HG03097 (cell line): ENCODE measurements at regions not wholly inside any gene's neighbourhood (a gene's known extent, or its start where the extent isn't known, plus 50 kb on each side); places are given as distances from the start of the nearest gene placed in this dataset.

Experiments used
- ATAC-seq: cut with Tn5 transposase; IDR thresholded peaks from one replicate; pipeline ENCODE4 v1.9.1; 2021; ENCODE audit not compliant: unreplicated experiment, low FRiP score

DNA sequence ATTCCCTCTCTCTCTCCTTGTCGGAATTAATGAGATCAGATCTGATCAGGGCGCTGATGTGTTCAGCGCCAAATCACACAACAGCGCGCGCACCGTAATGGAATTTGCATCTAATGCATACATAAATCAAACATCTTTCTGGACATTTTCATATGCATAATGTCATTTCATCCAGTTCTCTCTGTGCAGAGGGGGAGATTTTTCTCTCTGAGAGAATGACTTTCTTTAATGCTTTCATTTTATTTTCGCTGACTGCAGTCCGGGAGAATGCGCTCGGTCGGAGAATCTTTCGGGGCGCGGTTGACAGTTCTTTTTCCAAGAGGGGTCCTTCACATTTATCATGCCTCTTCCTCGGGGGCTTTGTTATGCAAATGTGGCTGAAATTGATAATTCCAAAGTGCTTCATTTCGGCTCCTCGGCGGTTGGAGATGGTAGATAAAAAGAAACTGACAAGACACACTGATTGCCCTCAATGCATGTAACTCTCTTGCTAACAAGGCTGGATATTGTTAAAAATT is 615.9 kb downstream of the VRK1 start:
- no peak for ATAC-seq

DNA sequence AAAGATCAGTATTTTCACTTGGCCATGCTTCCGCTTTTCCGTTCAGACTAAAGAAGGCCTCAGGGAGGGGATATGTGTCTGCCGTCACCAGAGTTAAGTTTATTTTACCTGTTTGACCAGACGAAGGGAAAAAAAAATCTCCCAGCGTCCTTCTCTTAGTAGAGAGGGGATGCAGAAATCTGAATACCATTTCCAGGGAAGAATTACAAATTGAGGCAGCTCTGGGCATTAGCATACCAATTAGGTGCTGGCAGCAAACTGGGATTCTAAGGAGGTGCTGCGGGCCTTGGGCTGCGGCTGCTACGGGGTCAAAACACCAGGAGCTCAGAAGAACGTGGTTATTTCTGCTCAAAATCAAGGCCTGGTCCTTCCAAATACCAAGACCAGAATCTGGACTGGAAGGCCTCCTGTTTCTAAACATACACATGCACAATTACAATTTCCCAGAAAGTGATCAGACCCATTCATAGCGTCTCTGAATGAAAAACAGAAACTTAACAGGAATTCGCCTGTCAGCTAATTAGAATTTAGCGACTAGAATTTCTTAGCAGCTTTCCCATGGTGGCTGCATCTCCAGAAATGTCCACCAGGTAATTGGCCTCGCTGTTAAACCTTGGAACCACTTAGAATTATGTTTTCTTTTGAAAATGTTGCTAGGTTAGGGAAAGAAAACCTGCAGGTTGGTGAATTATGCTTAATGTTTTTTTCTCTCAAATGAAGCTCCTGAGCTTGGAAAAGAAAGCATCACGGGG is 617.0 kb downstream of the VRK1 start:
- no peak for ATAC-seq

DNA sequence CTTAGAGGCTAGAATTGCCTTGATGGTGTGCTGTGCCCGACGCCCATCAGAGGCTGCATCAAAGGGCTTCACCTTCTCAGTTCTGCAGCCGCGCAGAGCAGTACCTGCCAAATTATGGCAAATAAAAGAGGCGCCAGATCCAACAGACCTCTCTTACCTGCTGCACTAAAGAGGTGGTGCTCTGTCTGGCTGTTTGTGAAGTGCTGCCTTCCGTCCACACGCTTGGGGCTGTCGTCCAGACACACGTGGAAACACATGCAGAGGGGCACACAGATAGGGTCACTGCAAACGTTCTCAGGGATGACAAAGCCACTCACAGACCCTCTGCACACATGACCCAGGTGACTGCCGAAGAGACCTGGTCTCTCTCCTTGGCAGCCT is 617.5 kb downstream of the VRK1 start:
- no peak for ATAC-seq

DNA sequence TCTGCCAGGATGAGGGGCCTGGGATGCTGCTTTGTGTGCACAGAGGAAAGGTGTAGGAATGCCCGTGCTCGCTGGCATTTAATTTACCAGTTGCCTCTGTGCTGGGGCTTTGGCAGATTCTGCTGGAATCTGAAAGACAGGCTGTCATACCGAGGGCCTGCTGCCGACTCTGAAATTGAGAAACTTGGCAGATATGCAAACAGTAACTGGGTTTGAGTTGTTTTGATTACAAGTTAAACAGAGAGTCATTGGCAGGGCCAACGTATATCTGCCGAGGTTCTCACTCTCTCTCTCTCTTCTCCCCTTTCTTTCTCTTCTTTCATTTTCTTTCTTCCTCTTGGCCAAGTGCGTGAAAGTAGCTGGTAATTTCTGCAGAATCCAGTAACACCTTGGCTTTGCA is 618.7 kb downstream of the VRK1 start:
- ATAC-seq = no peak

DNA sequence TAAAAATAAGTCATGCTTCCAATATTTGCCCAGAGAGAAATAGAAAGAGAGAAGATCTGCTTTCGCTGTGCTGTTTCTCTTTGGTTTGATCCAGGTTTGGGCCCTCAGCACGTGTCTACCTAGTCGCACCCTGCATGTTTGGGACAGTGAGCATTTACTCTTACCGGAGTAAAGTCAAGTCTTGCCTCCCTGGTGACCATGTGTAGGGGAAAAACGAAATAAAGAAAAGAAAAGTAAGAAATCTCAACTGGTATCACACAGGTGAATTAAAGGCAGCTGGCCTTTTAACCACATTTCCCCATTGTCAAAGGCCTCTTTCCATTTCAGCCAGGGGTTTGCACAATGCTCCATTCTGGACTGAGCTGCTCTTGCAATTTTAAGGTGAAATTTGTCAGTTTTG is 619.4 kb downstream of the VRK1 start:
- ATAC-seq = no peak

DNA sequence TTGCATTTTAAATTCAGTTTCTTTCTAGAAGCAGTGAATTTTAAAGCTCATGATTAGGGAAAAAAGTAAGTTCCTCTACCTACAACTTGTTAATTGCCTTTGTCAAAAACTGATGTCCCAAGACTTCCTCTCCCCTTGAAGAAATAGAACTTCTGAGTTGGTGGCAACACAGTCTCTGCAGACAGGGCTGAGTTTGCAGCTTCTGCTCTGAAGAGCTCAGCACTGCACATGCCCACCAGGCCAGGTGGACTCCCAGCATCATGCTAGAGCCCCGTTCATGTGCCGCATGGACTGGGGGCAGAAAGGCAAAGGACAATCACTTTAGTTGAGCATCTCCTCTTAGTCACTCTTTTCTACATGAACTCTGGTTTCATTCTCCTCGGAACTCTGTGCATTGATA is 620.1 kb downstream of the VRK1 start:
- ATAC-seq = no peak

DNA sequence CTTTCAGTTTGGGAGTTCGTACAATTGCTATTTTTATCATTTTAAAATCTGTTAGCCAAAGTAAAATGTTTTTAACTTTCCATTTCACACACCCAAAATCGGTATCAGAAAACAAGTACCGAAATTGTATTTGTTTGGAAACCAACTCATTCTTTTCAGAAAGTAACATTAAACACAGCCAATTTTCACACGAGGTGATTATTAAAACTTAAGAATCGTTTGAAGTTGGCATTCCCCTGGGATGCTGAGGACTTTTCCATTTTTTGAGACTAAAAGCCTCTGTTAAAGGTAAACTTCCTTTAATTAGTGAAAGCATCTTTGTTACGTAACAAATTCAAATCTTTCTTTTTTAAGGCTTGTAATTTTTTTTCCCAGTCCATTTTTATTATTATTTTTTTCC is 623.0 kb downstream of the VRK1 start:
- ATAC-seq = no peak

DNA sequence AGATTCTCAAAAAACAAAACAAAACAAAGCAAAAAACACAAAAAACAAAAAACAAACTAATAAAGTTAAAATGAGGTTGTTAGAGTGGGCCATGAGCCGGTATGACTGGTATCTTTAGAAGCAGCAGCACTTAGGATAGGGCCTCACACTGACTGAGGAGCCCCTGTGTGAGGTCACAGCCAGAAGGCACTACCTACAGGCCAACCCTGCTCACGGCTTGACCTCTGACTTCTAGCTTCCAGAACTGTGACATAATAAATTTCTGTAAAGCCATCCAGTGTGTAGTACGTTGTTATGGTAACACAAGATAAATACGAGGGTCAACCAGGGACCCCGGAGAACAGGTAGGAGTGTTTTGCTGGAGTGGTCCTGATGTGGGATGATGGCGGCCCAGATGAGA is 629.6 kb downstream of the VRK1 start:
- no peak for ATAC-seq

DNA sequence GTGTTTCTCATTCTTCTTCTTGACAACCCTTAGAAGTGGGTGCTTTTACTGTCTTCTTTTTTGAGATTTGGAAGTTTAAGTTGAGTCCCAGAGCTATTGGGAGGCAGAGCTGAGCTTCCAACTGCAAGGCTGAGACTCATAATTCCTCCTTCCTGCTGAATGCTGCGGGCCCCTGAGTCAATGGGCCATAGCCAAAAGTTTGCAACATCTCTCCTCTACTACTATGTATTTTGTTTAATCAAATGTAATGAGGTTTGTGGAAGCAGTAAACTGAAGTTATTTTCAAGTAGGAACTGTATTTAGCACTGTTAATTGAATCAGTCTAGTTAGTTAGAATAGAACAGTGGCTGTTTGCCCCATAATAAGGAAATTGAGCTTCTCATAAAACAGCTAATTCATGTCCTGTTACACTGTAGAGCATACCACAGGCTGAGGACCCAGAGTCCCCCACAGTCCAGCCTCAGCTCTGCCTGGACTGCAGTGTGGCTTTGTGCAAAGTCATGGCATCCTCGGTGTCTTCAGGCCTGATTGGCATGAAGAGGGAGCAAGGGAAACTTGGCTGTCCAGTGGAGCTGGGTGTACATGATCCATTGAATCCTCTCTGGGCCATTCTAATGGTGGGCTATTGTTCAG is 631.7 kb downstream of the VRK1 start:
- ATAC-seq = no peak

DNA sequence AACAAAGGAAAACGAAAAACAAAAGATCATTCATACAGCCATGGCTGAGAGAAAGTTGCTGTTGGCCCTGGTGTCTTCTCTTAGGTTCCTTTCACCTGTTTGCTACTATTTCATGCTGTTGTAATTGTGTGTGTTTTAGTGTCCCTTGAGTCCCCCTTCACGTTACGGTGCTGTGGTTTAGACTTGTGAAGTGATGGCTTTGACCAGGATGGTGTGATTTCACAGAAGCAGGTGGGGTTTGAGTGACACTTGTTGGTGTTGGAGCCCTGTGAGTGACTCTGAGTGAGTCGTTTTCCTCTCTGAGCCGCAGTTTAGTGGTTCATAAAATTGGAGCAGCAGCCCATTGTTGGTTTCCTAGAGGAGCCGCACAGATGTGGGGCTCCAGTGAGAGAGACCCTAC is 635.4 kb downstream of the VRK1 start:
- no peak for ATAC-seq

DNA sequence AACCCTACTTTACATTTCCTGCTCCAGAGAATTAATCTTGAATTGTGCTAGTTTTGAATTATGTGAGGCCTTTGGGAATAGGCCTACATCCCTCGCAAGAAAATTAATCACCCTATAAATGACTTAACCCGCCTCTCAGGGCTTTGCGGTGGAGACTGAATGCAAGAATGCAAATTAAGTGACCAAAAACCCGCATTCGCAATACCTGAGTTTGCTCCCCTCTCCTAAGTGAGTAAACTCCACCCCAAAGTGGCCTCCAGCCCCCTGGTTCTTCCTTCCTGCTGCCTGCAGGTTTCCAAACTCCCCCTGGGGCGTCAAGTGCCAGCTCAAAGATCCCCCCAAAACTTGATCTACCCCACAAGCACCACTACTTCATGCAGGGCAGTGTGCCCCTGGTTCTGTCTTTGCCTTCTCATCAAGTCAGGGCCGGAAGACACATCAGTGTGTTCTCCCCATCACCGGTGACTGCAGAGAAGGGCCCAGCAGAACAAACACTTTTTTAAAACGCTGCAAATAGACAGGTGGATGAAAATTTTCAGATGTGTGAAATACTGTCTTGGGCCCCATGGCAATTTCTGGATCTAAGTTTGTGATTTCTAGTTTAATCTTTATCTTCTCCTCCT is 644.7 kb downstream of the VRK1 start:
- ATAC-seq = no peak

DNA sequence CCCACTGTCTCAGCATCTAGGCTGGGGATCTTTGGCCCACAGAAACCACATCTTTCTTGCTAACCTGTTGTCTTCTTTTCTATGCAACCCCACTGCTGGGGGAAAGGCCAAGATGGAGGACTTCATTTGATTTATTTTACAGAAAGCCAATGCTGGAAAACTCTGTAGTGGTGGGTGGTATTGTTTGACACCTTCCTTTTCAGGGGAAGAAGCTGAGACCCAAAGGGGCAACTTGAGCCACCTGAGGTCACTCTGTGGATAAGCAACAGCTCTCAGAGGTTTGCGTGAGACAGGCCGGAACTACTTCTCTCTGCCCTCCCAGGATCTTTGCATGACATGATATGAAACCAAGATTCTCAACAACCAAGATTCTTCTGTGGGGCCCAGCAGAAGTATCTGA is 645.2 kb downstream of the VRK1 start:
- ATAC-seq = no peak

DNA sequence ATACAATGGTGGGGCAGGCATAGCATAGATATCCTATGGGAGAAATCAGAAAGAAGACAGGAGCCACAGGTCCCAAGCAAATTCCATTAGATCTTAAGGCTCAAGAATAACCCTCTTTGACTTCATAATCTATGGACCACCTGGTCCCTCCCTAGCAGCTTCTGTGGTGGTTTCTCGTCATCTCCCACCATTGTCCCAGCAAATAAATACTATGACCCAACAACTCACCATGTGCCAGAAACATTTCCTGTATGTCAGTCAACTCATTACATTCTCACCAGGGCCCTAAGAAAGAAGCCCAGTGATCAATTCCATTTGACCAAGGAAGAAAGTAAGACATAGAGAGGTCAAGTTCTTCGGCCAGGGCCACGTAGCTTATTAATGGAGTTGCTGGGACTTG is 646.2 kb downstream of the VRK1 start:
- no peak for ATAC-seq

DNA sequence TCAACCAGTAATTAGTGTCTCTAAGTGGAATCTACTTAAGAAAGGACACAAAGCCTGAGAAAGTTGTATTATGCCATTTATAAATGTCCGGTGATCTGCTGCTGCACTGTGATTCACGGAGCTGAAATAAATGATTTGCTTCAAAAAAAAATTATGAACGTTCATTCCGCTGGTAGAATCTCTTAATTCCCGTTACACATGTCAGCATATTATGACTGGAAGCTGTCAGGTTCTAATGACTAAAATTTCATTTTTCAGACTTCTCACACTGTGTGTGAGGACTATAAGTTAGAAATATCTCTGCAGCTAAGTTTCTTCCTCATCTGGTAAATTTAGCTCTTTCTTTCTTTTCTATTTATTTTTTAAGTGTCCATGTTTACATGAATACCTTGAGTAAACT is 647.1 kb downstream of the VRK1 start:
- no peak for ATAC-seq

DNA sequence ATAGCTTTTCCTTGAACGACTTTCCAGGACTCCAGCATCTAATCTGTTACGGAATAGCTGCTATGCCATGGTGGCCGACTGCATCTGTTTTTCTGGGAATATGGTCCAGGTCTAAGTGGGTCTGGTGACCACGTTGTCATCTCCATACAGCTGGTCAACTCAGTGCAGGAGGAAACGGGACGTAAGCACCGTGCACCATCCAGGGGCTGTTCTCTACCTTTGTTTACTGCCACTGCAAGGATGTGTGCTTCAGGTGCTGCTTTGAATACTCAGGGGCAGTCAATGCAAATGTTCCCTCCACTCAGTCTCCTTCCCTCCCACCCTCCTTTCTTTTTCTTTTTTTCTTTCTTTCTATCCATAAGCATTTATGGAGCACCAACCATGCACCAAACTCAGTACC is 648.2 kb downstream of the VRK1 start:
- ATAC-seq = no peak

DNA sequence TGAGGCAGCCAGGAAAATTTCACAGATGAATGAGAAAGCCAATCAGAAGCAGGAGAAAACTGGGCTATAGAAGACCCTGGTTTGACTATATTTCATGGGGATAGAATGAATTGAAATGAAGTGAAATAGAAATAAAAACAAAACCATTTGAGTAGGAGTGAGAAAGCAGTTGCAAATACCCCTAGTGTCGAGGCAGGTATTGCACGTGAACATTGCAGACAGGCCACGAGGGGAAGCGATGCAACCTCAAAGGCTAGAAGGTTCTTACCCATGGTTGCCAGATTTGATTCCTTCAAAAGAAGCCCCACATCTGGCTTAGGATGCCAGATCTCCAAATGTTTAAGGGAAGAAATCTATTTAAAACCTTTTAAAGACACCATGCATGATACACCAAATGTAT is 648.9 kb downstream of the VRK1 start:
- ATAC-seq = no peak

DNA sequence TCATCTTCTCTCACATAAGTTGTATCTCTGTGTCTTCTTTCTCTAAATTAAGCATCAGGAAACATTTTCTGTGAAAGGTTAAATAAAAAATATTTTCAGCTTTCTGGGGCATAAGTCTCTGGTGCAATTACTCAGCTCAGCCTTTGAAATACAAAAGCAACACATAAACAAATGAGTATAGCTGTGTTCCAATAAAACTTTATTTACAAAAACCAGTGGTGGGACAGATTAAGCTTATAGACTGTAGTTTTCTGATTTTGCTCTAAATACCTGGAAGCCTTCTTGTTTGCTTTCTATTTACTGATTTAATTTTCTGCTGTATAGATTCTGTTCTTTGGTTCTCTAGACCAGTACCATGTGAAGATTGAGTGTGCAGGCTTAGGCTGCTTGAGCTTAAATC is 655.1 kb downstream of the VRK1 start:
- ATAC-seq = no peak

DNA sequence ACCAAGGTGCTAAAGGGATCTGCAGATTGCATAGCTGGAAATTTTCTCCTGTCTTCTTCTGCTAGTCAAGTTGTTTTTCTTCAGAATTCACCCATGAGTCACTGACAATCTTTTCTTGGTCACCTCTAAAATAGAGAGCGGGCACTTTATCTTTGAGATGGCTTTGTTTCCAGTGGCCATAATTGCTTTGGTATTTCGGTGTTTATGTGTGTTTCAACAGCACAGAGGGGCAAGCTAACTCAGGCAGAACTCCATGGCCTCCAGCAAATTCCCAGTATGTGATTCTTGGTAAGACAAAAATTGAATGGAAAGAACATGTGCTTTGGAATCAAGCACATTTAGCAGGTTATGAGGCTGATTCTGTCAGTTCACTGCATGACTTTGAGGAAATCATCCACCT is 656.8 kb downstream of the VRK1 start:
- ATAC-seq = no peak

DNA sequence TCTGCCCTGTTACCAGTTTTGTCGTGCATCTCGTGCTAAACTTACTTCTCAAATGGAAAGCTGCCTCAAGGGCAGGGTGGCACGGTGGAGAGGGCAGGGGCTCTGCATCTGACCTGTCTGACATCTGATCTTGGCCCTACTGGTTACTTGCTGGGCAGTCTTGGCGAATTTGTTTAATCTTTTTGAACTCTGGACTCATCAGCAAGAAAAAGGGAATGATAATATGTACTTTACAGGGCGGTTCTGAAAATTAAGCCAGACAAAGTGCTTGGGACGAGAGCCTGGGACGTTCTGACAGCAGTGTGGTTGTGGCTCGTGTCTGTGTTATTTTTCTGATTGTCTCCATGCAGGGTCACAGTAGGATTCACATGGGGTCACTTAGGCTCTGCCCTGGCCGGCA is 659.3 kb downstream of the VRK1 start:
- no peak for ATAC-seq

DNA sequence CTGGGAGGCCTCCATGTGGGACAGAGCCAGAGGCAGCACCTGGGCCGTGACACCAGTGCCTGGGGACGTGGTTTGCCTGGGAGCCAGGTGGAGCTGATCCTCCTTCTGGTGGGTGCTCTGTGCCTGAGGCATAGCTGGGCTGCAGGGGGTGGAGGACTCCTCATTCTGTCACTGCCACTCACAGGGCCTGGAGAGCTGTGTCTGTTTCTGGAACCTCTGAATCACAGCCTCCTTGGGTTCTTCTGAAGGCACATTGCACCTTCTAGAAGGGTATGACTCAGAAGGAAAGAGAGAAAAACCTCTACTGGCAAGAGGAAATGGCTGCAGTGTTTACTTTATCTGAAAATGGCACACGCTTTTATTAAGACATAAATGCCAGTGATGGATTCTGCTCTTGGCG is 659.8 kb downstream of the VRK1 start:
- ATAC-seq = no peak

DNA sequence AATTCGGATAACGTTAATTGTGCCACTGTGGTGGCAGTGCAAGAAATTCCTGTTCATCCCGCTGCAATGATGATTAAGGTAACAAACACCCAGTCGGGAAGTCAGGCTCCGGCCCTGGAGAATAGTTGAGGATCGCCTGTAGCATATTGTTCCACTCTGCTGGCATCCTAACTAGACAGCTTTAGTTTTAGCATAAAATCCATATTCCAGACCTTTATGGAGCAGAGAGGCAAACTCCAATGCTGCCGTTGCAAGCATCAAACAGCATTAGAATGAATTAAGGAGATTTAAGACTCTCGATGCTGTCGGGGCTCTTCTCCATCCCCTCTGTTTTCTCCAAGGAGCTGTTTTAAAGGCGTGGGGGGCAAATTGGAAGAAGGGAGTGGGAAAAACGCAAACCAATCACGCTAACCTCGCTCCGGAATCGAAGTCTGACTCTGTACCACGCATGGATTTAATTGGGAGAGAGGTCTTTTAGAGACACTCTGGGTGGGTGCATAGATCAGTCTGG is 660.4 kb downstream of the VRK1 start:
- ATAC-seq = no peak

DNA sequence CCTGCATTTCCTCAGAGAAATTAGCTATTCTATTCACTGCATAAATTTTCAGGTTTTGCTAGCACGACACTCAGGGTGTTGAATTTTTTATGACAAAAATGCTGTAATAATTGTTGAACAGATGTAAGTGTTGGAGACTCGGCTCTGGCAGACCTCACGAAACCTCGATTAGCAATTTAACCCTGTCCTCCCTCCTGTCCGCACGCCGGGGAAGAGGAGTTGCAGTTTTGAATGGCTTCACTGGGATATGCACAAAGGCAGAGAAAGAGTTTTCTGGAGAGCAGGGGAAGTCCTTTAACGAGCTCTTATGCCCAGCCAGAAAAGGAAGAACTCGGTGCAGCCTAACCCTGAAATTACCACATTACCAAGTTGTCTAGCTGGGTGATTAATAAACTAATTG is 661.1 kb downstream of the VRK1 start:
- ATAC-seq = no peak
